PC-3 (cell line): ENCODE measurements at regions not wholly inside any gene's neighbourhood (a gene's known extent, or its start where the extent isn't known, plus 50 kb on each side); places are given as distances from the start of the nearest gene placed in this dataset.

ENCODE experiments used
- EZH2 ChIP-seq: fragments of 300-600 bp; sonication (generic); IDR thresholded peaks from one replicate; pipeline ENCODE4 v1.6.1; 2017; ENCODE audit warnings: antibody characterized with exemption, mild to moderate bottlenecking, low read length; ENCODE audit not compliant: unreplicated experiment
- TF ChIP-seq, protein P1 (sequence below): fragments of 300-600 bp; sonication (generic); conservative IDR thresholded peaks from 2 replicates; pipeline ENCODE4 v1.5.1; 2017; ENCODE audit warnings: antibody characterized with exemption, low read depth, mild to moderate bottlenecking, low read length

DNA sequence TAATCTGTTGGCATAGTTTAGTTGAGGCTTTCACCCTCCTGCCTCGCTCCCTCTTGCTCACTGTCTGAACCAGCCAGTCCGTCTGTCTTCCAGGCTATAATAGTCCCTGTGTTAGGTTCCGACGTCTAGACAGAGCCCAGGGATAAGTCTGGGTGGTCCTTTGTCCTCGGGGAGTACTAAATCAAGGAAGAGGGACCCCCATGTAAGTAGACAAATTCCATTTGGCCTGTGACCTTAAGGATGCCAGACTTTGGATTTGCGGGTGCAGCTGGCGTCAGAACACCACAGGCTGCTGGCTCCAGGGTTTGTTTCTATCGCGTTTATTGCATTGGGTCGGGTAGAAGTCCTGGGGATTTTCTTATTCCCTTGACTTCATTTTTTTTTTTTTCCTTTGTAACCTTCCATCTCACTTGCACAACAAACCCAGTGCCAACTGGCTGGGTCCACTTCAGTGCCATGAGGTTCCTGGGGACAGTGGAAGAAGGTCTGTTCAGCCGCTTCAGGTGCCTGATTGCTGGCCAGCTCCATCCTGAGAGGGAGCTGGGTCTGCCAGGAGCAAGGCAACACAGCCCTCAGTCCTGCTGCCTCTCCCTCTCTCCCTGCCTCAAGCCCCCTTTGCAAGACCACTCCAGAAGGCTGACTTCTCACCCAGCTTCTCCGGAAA is 95.4 kb upstream of the KLHL25 start:
- TF ChIP-seq, protein P1, sequence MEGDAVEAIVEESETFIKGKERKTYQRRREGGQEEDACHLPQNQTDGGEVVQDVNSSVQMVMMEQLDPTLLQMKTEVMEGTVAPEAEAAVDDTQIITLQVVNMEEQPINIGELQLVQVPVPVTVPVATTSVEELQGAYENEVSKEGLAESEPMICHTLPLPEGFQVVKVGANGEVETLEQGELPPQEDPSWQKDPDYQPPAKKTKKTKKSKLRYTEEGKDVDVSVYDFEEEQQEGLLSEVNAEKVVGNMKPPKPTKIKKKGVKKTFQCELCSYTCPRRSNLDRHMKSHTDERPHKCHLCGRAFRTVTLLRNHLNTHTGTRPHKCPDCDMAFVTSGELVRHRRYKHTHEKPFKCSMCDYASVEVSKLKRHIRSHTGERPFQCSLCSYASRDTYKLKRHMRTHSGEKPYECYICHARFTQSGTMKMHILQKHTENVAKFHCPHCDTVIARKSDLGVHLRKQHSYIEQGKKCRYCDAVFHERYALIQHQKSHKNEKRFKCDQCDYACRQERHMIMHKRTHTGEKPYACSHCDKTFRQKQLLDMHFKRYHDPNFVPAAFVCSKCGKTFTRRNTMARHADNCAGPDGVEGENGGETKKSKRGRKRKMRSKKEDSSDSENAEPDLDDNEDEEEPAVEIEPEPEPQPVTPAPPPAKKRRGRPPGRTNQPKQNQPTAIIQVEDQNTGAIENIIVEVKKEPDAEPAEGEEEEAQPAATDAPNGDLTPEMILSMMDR: no peak
- no peak for TF ChIP-seq EZH2
